ENCODE measurements at regions not wholly inside any gene's neighbourhood (a gene's known extent, or its start where the extent isn't known, plus 50 kb on each side); places are given as distances from the start of the nearest gene placed in this dataset.

DNA sequence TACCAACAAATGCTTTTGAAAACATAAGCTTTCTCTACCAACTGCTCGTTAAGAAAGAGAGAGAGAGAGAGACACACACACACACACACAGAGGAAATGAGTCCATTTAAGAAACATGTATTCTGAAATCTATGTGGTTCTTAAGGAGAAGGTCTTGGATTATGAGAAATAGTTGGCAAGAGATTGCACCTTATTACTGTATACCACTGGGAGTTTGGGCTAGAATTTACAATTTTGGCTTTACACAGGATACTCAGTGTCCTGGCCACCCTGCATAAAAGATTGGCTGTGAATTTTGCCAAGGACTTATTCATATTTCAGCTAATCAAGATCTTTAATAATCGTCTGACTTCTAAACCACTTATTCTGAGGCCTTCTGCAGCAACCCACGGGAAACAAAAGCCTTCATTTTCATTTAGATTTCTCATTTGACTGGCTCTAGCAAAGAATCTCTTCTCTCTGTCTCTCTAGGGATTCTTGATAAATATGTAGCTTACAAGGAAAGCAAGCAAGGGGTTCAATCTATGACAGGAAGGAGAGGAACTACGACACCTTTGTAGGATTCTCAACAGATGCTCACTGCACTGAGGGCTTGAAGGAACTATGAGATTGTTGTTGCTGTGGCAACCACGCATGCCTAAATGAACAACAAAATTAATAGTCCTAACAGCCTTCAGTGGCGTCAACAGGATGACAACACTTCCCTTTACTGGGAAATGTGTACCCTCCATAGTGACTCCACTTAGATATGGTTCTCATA, 75.3 kb upstream of the GNAO1 start:
- Histone ChIP-seq H3K4me3 (no peak overlapping the region), H3K27ac (no peak overlapping the region), H3K36me3 (no peaks in the 10 kb centered on the region), H3K4me1 (no peaks in the 10 kb centered on the region), H3K9me3 (no peaks in the 10 kb centered on the region), H3K27me3 (no peaks in the 10 kb centered on the region)
- TF ChIP-seq, protein P1, sequence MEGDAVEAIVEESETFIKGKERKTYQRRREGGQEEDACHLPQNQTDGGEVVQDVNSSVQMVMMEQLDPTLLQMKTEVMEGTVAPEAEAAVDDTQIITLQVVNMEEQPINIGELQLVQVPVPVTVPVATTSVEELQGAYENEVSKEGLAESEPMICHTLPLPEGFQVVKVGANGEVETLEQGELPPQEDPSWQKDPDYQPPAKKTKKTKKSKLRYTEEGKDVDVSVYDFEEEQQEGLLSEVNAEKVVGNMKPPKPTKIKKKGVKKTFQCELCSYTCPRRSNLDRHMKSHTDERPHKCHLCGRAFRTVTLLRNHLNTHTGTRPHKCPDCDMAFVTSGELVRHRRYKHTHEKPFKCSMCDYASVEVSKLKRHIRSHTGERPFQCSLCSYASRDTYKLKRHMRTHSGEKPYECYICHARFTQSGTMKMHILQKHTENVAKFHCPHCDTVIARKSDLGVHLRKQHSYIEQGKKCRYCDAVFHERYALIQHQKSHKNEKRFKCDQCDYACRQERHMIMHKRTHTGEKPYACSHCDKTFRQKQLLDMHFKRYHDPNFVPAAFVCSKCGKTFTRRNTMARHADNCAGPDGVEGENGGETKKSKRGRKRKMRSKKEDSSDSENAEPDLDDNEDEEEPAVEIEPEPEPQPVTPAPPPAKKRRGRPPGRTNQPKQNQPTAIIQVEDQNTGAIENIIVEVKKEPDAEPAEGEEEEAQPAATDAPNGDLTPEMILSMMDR (IDR thresholded peaks at IDR 0.05), result no peak
- ATAC-seq, result no peak
- intact Hi-C loops (cut with DNase I), result no loop called here
- DNase-seq, result no peak

DNA sequence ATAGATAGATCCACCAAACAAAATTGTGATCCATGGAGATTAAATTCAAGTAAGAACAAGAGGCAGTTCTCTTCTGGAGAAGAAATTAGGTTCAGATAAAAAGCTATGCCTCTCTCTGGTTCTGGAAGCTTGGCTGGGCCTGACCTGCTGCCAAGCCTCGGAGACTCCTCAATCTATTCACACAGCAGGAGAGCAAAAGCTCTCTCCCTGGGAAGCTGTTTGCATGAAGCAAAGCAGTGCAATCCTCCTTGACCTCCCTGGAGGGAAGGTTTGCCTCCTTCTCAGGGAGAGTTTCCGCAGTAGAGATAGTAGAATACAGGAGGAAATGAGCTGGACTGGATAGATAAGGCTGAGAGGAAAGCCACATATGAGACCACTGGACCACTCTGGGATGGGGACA, 78.1 kb upstream of the GNAO1 start:
- H3K9me3 ChIP-seq, result no peaks in the 10 kb centered on the region
- TF ChIP-seq, protein P1 (IDR thresholded peaks at IDR 0.05), result no peak
- intact Hi-C loops (cut with DNase I), result no loop called here
- ATAC-seq (no peak), DNase-seq (no peak)
- H3K27me3 ChIP-seq, result no peaks in the 10 kb centered on the region
- H3K4me3 ChIP-seq, result no peak overlapping the region
- no peak overlapping the region for H3K27ac ChIP-seq
- H3K4me1 ChIP-seq, result no peaks in the 10 kb centered on the region
- H3K36me3 ChIP-seq, result no peaks in the 10 kb centered on the region

DNA sequence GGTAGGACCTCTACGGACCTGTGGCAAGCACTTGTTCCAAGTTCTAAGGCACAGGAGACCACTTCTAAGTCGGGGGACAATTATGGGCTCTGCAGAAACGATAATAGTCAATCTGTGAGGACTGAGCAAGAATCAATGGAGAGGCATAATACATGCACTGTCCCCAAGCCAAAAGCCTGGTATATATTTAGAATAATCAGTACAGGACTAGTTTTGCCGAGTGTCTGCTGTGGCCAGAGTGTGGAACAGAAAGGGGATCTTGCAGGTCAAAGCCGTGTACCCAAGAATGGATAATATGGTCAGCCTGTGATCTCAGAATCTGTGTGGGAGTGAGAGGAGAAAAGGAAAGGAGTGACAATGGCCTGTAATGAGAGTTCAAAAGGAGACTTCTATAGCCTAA, 80.2 kb upstream of the GNAO1 start:
- TF ChIP-seq, protein P1 (IDR thresholded peaks at IDR 0.05), result no peak
- Histone ChIP-seq H3K36me3 (no peaks in the 10 kb centered on the region), H3K27ac (no peak overlapping the region), H3K4me1 (no peaks in the 10 kb centered on the region), H3K27me3 (no peaks in the 10 kb centered on the region), H3K4me3 (no peak overlapping the region), H3K9me3 (no peaks in the 10 kb centered on the region)
- ATAC-seq (no peak), DNase-seq (no peak)
- intact Hi-C loops (cut with DNase I), result no loop called here

GRCh38 chr16:56109994-56110393, 81.3 kb upstream of the GNAO1 start:
- no peaks in the 10 kb centered on the region for H3K36me3 ChIP-seq
- H3K9me3 ChIP-seq, result no peaks in the 10 kb centered on the region
- H3K4me3 ChIP-seq, result no peak overlapping the region
- no peak for ATAC-seq
- DNase-seq, result no peak
- H3K27me3 ChIP-seq, result no peaks in the 10 kb centered on the region
- H3K4me1 ChIP-seq, result no peaks in the 10 kb centered on the region
- TF ChIP-seq, protein P1 (IDR thresholded peaks at IDR 0.05), result no peak
- intact Hi-C loops (cut with DNase I), result no loop called here
- no peak overlapping the region for H3K27ac ChIP-seq

GRCh38 chr16:56109205-56109604, 82.1 kb upstream of the GNAO1 start:
- H3K27me3 ChIP-seq, result no peaks in the 10 kb centered on the region
- intact Hi-C loops (cut with DNase I), result no loop called here
- TF ChIP-seq, protein P1 (IDR thresholded peaks at IDR 0.05), result no peak
- DNase-seq (no peak), ATAC-seq (no peak)
- no peaks in the 10 kb centered on the region for H3K4me1 ChIP-seq
- no peaks in the 10 kb centered on the region for H3K9me3 ChIP-seq
- H3K4me3 ChIP-seq, result no peak overlapping the region
- no peak overlapping the region for H3K27ac ChIP-seq
- no peaks in the 10 kb centered on the region for H3K36me3 ChIP-seq

Measured in left lung (tissue), 4 donors.